ENCODE measurements at regions not wholly inside any gene's neighbourhood (a gene's known extent, or its start where the extent isn't known, plus 50 kb on each side); places are given as distances from the start of the nearest gene placed in this dataset.

DNA sequence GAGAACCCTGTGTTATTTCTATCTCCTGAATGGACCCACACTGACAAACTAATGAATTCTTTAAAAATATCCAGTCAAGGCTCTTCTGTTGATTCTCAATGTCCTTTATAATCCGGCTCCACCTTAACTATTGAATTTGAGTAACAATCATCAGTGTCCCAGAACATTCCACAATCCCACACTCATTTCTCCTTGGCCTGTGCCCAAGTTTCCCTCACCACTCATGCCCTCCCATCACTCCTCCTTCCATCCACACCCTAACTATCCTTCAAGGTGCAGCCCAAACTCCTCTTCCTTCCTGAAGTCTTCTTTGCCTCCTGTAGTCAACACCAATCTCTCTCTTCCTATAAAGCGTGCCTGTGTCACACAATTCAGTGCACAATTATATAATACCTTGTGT is 106.1 kb downstream of the NUDT12 start:
- TF ChIP-seq EZH2 (IDR thresholded peaks at IDR 0.05; ENCODE audit: insufficient read depth, low read length) = no peak
- TF ChIP-seq, protein P1, sequence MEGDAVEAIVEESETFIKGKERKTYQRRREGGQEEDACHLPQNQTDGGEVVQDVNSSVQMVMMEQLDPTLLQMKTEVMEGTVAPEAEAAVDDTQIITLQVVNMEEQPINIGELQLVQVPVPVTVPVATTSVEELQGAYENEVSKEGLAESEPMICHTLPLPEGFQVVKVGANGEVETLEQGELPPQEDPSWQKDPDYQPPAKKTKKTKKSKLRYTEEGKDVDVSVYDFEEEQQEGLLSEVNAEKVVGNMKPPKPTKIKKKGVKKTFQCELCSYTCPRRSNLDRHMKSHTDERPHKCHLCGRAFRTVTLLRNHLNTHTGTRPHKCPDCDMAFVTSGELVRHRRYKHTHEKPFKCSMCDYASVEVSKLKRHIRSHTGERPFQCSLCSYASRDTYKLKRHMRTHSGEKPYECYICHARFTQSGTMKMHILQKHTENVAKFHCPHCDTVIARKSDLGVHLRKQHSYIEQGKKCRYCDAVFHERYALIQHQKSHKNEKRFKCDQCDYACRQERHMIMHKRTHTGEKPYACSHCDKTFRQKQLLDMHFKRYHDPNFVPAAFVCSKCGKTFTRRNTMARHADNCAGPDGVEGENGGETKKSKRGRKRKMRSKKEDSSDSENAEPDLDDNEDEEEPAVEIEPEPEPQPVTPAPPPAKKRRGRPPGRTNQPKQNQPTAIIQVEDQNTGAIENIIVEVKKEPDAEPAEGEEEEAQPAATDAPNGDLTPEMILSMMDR (IDR thresholded peaks at IDR 0.05; ENCODE audit: insufficient read depth, low read depth, low read length) = no peak

All from astrocyte (in vitro differentiated cells and primary cell).